ENCODE measurements at regions not wholly inside any gene's neighbourhood (a gene's known extent, or its start where the extent isn't known, plus 50 kb on each side); places are given as distances from the start of the nearest gene placed in this dataset.

DNA sequence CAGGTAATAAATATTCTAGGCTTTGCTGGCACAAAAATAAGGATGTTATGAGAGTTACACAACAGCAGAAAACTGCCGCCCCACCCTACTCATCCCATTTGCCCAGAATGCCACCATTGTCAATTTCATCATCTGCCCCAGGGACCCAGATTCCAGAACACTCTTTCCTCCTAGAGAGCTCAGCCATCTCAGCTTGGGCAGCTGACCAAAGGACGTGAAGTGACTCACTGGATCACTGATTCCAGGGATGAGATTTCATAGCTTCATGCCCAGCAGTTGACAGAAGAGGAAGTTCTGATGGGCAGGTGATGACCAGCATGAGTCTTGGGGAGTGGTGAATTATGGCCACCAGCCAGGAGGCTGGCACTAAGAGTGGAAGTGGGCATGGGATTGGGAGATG is 450.3 kb downstream of the RMST start:
- no peak for DNase-seq (ENCODE audit: low spot score)
- no peak for ATAC-seq

GRCh38 chr12:97921979-97922722 is 459.5 kb downstream of the RMST start:
- DNase-seq (ENCODE audit: low spot score) (no peak), ATAC-seq (no peak)

DNA sequence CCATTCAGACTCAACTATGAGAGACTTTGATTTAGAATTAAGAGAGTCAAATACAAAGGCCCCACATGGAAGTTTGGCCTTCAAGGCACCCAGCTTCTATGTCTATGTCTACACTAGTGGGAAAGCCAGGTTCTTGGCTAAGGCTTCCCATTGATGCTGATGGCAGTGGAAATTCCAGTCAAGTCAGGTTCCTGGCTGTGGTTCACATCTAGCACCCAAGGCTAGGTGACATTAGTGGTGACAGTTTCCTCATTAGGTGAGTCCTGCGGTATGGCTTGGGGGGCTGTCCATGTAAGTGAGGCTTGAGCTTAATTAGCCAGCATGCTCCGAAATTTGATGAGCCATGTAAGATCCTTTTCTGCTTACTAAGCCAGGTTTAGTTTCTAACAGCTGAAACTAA is 460.9 kb downstream of the RMST start:
- ATAC-seq (no peak), DNase-seq (ENCODE audit: low spot score) (no peak)

DNA sequence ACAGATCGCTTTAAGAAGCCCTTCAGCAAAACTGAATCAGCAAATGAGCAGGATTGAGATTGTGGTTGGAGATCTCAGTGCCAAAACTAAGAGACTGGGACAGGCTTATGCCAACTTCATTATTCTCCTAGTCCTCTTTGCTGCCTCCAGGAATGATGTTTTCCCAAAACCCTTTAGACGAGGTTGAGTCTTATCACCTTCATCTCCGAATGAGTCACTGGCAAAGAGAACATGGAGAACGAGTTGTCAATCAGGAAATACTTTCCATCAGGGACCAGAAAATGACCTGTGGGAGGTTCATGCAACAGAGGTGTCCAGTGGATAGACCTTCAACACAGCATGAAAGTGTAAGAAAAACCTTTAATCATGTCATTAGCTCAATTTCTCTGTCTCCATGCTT is 461.5 kb downstream of the RMST start:
- ATAC-seq = no peak
- no peak for DNase-seq (ENCODE audit: low spot score)

DNA sequence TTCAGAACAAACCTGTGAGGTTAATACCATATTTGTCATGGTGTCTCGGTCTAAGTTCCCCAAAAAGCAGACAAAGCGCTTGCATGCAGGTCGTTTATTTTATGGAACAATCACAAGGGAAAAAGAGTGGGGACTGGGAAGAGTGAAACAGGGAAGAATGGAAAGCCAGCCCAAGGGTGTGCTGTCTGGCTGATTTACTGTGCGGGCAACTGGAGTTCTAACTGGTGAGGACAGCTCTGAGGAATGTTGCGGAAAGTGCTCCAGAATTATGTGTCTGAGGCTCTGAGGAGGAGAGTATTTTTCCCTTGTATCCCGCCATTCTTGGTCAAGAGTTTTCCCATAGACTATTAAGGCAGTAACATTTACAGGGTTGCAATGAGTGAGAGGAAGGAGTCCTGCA is 465.4 kb downstream of the RMST start:
- no peak for ATAC-seq
- no peak for DNase-seq (ENCODE audit: low spot score)

- no peak for ATAC-seq
- no peak for DNase-seq (ENCODE audit: low spot score)
These were observed 473.6 kb downstream of the RMST start for GRCh38 chr12:97936165-97936564.

GRCh38 chr12:97938031-97938430 is 475.4 kb downstream of the RMST start:
- ATAC-seq = no peak

DNA sequence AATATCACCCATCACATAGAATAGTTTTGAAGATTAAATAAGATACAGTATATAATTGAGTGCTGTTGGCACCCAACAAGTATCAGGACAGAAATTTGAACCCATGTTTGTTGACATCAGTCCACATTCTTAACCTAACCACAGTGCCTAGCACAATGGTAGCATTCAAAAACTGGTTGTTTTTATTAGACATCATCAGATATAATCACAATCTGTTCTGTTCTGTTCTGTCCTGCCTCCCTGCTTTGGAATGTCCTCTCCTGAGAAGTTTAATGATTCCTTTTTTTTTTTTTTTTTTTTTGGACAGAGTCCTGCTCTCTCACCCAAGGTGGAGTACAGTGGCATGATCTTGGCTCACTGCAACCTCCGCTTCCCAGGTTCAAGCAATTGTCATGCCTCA is 476.6 kb downstream of the RMST start:
- DNase-seq (ENCODE audit: low spot score) (no peak), ATAC-seq (no peak)

More at GRCh38 chr12:97938031-97938430, 475.4 kb downstream of the RMST start:
- no peak for DNase-seq (ENCODE audit: low spot score)

DNA sequence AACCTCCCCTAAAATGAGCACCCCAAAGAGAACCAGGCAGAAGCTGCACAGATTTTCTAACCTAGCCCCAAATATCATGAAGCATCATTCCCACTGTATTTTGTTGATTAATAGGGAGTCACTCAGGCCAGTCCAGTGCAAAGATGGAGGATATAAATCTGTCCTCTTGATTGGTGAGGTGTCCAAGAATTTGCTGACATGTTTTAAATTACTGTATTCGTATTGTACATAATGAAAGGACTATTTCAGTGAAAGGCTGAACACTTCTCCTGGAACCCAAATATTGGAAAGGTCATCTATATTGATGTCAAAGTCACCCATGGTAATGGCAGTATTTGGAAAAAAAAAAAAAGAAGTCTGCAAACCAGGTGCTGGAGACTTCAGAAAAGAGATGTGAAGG is 477.5 kb downstream of the RMST start:
- ATAC-seq = no peak
- no peak for DNase-seq (ENCODE audit: low spot score)

DNA sequence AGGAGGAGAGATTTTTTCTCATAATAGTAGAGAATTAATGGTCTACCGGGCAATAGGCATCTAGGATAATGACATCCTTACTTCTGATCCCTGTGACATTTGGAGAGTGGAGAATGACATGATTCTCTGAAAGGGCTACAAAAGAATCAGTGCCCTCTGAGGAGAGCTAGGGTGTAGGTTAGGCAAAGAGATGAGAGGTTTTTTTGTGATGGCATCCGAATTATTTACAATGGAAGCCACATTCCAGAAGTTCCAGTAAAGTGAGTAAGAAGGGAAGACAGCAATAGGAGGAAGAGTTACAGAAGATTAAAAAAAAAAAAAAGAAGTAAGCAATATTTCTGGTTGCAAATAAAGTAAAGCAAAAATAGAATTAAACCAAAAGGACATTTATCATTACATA is 478.0 kb downstream of the RMST start:
- ATAC-seq = no peak
- DNase-seq (ENCODE audit: low spot score) = no peak

DNA sequence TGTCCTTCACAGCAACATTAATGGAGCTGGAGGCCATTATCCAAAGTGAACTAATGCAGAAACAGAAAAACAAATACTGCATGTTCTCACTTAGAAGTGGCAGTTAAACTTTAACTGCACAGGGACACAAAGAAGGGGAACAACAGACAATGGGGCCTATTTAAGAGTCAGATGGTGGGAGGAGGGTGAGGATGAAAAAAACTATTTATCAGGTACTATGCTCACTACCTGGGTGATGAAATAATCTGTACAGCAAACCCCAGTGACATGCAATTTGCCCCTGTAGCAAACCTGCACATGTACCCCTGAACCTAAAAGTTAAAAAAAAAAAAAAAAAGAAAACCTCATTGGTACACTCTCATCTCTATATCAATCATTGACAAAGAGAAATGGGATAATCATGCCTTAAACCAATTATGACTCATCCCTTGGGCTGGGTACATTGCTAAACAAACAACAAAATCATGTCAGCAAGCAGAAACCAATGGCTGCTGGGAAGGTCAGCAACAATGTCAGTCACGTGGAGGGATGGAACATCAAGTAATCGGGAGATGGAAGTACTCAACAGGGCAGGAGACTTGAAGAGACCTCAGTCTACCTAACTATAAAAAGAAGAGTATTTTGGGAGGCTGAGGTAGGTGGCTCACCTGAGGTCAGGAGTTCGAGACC is 479.2 kb downstream of the RMST start:
- no peak for ATAC-seq
- DNase-seq (ENCODE audit: low spot score) = no peak

DNA sequence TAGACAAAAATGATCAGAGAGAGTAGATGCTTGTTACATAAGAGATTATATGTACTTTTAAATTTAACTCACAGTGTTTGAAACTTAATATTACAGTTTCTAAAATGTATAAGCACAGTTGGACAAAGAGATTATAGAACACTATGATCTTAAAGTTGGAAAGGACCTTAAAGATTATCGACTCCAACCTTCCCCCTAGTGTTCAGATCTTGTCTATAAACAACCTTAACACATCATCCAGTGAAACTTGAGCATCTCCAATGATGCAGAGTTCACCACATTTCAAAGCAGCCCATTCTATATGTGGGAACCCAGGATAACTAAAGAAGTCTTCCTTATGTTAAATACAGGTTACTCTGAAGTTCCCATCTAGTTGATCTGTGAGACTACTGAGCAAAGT is 480.8 kb downstream of the RMST start:
- DNase-seq (ENCODE audit: low spot score) = no peak
- no peak for ATAC-seq

DNA sequence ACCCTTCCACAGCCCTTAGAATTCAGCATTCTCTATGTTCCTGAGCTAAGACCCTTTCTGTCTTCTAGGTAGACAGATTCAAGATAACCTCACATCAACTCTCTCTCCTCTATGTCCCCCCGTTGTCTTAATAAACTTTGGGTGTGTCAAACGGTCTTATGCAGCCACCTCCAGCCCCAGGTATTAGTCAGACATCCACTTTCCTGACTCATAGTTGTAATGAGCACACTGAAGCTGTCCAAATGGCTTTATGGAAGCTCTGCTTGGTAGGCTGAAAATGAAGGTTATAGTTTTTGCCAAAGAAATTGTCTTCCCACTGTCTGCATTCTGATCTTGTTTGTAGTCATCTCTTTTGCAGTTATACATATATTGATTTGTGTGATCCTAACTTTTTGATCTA is 482.0 kb downstream of the RMST start:
- ATAC-seq (no peak), DNase-seq (ENCODE audit: low spot score) (no peak)

GRCh38 chr12:97946701-97947100 is 484.1 kb downstream of the RMST start:
- DNase-seq (ENCODE audit: low spot score) = no peak
- no peak for ATAC-seq

DNA sequence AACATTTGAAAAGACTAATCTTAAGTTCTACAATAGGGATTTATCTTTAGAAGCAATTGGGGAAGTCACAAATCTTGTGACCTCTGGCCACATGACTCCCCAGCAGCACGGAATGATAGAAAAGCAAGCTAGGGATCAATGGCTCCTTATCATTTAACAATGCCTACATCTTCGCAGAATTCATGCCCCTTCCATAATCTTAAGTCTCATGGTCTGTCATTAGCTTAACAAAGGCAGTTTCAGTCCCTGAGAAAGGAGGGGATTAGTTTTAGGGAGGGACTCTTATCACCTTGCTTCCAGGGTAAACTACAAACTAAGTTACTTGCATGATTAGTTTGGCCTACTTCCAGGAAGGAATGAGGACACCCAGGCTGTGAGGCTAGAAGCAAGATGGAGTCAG is 486.0 kb downstream of the RMST start:
- DNase-seq (ENCODE audit: low spot score) (no peak), ATAC-seq (no peak)

DNA sequence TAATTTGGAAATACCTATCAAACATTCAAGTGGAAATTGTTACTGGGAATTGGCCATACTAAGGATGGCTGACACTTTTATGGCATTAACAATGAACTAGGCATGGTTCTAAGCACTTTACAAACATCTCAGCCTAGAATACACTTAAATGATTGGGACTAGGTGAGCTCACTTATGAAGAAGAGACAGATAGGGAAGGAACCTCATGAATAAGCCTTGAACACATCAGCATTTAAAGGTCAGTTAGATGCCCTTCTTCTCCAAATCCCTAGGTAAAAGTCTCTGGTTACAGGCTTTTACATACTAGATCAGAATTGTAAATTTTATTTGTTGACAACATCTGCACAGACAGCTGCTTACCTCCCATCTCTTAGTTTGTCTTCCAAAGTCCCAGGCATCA is 488.6 kb downstream of the RMST start:
- DNase-seq (ENCODE audit: low spot score) (no peak), ATAC-seq (no peak)

- DNase-seq (ENCODE audit: low spot score) (no peak), ATAC-seq (no peak)
These were observed 489.1 kb downstream of the RMST start for GRCh38 chr12:97951717-97952116.

- DNase-seq (ENCODE audit: low spot score) (no peak), ATAC-seq (no peak)
These were observed 494.5 kb downstream of the RMST start for GRCh38 chr12:97957109-97957508.

DNA sequence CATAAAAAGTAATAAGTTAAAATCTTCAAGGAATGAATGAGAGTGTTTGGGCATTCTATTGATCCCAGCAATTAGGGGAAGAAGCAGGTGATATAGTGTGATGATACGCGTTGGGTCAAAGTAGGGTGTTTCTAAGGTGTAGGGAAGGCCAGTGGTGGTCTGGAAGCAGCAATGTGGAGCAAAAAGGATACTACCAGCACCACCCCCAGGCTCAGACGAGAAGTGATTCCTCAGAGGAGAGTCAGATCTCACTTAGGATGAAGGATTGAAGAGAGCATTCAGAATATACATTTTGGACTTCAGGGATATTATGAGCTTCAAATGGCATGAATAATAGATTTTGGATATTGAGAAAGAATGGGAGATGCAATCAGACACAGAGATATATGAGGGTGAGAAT is 497.6 kb downstream of the RMST start:
- DNase-seq (ENCODE audit: low spot score) = no peak
- no peak for ATAC-seq

- peak; percentile 86 for ATAC-seq
- peak; percentile 44 for DNase-seq (ENCODE audit: low spot score)
These were observed 498.4 kb downstream of the RMST start for GRCh38 chr12:97960741-97961608.

GRCh38 chr12:97967831-97968230 is 505.2 kb downstream of the RMST start:
- no peak for DNase-seq (ENCODE audit: low spot score)
- ATAC-seq = no peak

DNA sequence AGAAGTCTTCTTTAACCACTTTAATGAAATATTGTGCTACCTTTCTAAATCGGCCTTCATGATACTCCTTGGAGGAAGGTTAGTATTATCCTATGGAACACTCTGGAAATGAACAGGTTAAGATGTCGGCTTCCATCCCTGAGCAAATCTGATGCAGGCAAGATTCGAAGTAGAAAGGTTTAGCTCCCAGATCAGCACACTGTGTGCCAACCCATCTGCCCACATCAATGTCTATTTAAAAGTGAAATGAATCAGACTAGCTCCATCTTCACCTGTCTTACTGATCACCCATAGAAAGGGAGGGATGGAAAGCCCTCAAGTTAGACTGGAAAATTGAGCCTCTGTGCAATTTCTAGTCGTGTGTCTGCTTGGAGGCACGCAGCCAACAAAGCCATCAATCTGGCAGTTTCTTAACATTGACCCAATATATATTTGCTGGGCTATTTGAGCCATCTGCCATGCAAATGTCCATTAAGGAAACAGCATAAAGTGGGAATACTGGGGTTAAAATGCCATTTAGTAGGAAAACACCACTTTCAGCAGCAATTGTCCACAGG is 506.1 kb downstream of the RMST start:
- DNase-seq (ENCODE audit: low spot score) = no peak
- ATAC-seq = no peak
